HEK293T (cell line): ENCODE measurements at regions not wholly inside any gene's neighbourhood (a gene's known extent, or its start where the extent isn't known, plus 50 kb on each side); places are given as distances from the start of the nearest gene placed in this dataset.

ENCODE experiments used
- BHLHE40 ChIP-seq: fragments of 450-650 bp; IDR thresholded peaks from 2 replicates; pipeline ENCODE4 v1.6.1; 2016; ENCODE audit warnings: mild to moderate bottlenecking, moderate library complexity, borderline replicate concordance
- FOXM1 ChIP-seq: fragments of 450-650 bp; IDR thresholded peaks from 2 replicates; pipeline ENCODE4 v1.6.1; 2017; ENCODE audit warnings: mild to moderate bottlenecking, borderline replicate concordance
- HDGF ChIP-seq: fragments of 450-650 bp; IDR thresholded peaks from 2 replicates; pipeline ENCODE4 v1.6.1; 2017; ENCODE audit warnings: antibody characterized with exemption, borderline replicate concordance
- NFRKB ChIP-seq: fragments of 450-650 bp; IDR thresholded peaks from 2 replicates; pipeline ENCODE4 v1.6.1; 2016; ENCODE audit warnings: mild to moderate bottlenecking, moderate library complexity
- SP1 ChIP-seq: fragments of 450-650 bp; IDR thresholded peaks from 2 replicates; pipeline ENCODE4 v1.6.1; 2017
- SUZ12 ChIP-seq: fragments of 450-650 bp; IDR thresholded peaks from 2 replicates; pipeline ENCODE4 v1.6.1; 2016; ENCODE audit warnings: mild to moderate bottlenecking
- TARDBP ChIP-seq: fragments of 450-650 bp; IDR thresholded peaks from 2 replicates; pipeline ENCODE4 v1.6.1; 2016
- TF ChIP-seq, protein P1 (sequence below): fragments of 450-650 bp; IDR thresholded peaks from 2 replicates; pipeline ENCODE4 v1.6.1; 2016

- TF ChIP-seq SP1 (no peak), FOXM1 (no peak), NFRKB (no peak), BHLHE40 (no peak), SUZ12 (no peak), HDGF (no peak), TARDBP (no peak)
- TF ChIP-seq, protein P1, sequence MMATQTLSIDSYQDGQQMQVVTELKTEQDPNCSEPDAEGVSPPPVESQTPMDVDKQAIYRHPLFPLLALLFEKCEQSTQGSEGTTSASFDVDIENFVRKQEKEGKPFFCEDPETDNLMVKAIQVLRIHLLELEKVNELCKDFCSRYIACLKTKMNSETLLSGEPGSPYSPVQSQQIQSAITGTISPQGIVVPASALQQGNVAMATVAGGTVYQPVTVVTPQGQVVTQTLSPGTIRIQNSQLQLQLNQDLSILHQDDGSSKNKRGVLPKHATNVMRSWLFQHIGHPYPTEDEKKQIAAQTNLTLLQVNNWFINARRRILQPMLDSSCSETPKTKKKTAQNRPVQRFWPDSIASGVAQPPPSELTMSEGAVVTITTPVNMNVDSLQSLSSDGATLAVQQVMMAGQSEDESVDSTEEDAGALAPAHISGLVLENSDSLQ, result no peak
Measured at GRCh38 chr10:89901895-89902294, 200.5 kb downstream of the KIF20B start.
